ENCODE measurements at regions not wholly inside any gene's neighbourhood (a gene's known extent, or its start where the extent isn't known, plus 50 kb on each side); places are given as distances from the start of the nearest gene placed in this dataset.

- TF ChIP-seq EZH2phosphoT487 (IDR thresholded peaks at IDR 0.05; ENCODE audit: low read depth) (no peak), CTCF (IDR thresholded peaks at IDR 0.05; ENCODE audit: low read depth, low read length) (no peak)
- H3K9ac ChIP-seq (ENCODE audit: low read length) = no peak overlapping the region
- H2AFZ ChIP-seq (ENCODE audit: low read depth, low read length) = no peak overlapping the region
- H3K36me3 ChIP-seq (replicated peaks; ENCODE audit: low read depth, low read length) = no peaks in the 10 kb centered on the region
- no peak overlapping the region for H3K27ac ChIP-seq (ENCODE audit: low read length)
- no peak overlapping the region for H3K4me2 ChIP-seq (ENCODE audit: low read length)
- H3K4me1 ChIP-seq (ENCODE audit: low read length) = peaks cover 12% of the 10 kb centered on the region
- H3K4me3 ChIP-seq (ENCODE audit: low read length) = no peak overlapping the region
- no peaks in the 10 kb centered on the region for H3K9me3 ChIP-seq (ENCODE audit: insufficient read depth, low read length)
- no peaks in the 10 kb centered on the region for H3K79me2 ChIP-seq (ENCODE audit: low read length)
- no peaks in the 10 kb centered on the region for H4K20me1 ChIP-seq (ENCODE audit: insufficient read depth, low read length)
- H3K27me3 ChIP-seq (ENCODE audit: low read depth, low read length) = no peaks in the 10 kb centered on the region
Observed at GRCh38 chr13:108402850-108403249, 133.3 kb downstream of the TNFSF13B start.

- Histone ChIP-seq H2AFZ (ENCODE audit: low read depth, low read length) (no peak overlapping the region), H3K9ac (ENCODE audit: low read length) (no peak overlapping the region), H3K79me2 (ENCODE audit: low read length) (no peaks in the 10 kb centered on the region), H3K27ac (ENCODE audit: low read length) (peak overlapping the region; percentile 46), H3K4me1 (ENCODE audit: low read length) (peaks cover 18% of the 10 kb centered on the region), H3K4me3 (ENCODE audit: low read length) (no peak overlapping the region), H3K9me3 (ENCODE audit: insufficient read depth, low read length) (no peaks in the 10 kb centered on the region), H4K20me1 (ENCODE audit: insufficient read depth, low read length) (no peaks in the 10 kb centered on the region), H3K4me2 (ENCODE audit: low read length) (peak overlapping the region; percentile 36), H3K27me3 (ENCODE audit: low read depth, low read length) (no peaks in the 10 kb centered on the region), H3K36me3 (replicated peaks; ENCODE audit: low read depth, low read length) (no peaks in the 10 kb centered on the region)
- TF ChIP-seq CTCF (IDR thresholded peaks at IDR 0.05; ENCODE audit: low read depth, low read length) (no peak), EZH2phosphoT487 (IDR thresholded peaks at IDR 0.05; ENCODE audit: low read depth) (no peak)
Observed at GRCh38 chr13:108407495-108407894, 138.0 kb downstream of the TNFSF13B start.

- Histone ChIP-seq H3K4me3 (ENCODE audit: low read length) (no peak overlapping the region), H3K27ac (ENCODE audit: low read length) (no peak overlapping the region), H3K4me1 (ENCODE audit: low read length) (peaks cover 18% of the 10 kb centered on the region), H3K9ac (ENCODE audit: low read length) (no peak overlapping the region), H3K9me3 (ENCODE audit: insufficient read depth, low read length) (no peaks in the 10 kb centered on the region), H4K20me1 (ENCODE audit: insufficient read depth, low read length) (no peaks in the 10 kb centered on the region), H3K79me2 (ENCODE audit: low read length) (no peaks in the 10 kb centered on the region), H2AFZ (ENCODE audit: low read depth, low read length) (no peak overlapping the region), H3K36me3 (replicated peaks; ENCODE audit: low read depth, low read length) (no peaks in the 10 kb centered on the region), H3K27me3 (ENCODE audit: low read depth, low read length) (no peaks in the 10 kb centered on the region), H3K4me2 (ENCODE audit: low read length) (no peak overlapping the region)
- no peak for TF ChIP-seq EZH2phosphoT487 (IDR thresholded peaks at IDR 0.05; ENCODE audit: low read depth)
- no peak for TF ChIP-seq CTCF (IDR thresholded peaks at IDR 0.05; ENCODE audit: low read depth, low read length)
Observed at GRCh38 chr13:108408672-108409071, 139.2 kb downstream of the TNFSF13B start.

- Histone ChIP-seq H3K27me3 (ENCODE audit: low read depth, low read length) (no peaks in the 10 kb centered on the region), H3K79me2 (ENCODE audit: low read length) (no peaks in the 10 kb centered on the region), H3K4me2 (ENCODE audit: low read length) (no peak overlapping the region), H3K4me1 (ENCODE audit: low read length) (peaks cover 18% of the 10 kb centered on the region), H3K27ac (ENCODE audit: low read length) (no peak overlapping the region), H4K20me1 (ENCODE audit: insufficient read depth, low read length) (no peaks in the 10 kb centered on the region), H2AFZ (ENCODE audit: low read depth, low read length) (no peak overlapping the region), H3K9me3 (ENCODE audit: insufficient read depth, low read length) (no peaks in the 10 kb centered on the region), H3K4me3 (ENCODE audit: low read length) (no peak overlapping the region), H3K9ac (ENCODE audit: low read length) (no peak overlapping the region), H3K36me3 (replicated peaks; ENCODE audit: low read depth, low read length) (no peaks in the 10 kb centered on the region)
- no peak for TF ChIP-seq CTCF (IDR thresholded peaks at IDR 0.05; ENCODE audit: low read depth, low read length)
- no peak for TF ChIP-seq EZH2phosphoT487 (IDR thresholded peaks at IDR 0.05; ENCODE audit: low read depth)
Observed at GRCh38 chr13:108409730-108410129, 140.2 kb downstream of the TNFSF13B start.

Measured in OCI-LY3 (cell line).